ENCODE measurements at regions not wholly inside any gene's neighbourhood (a gene's known extent, or its start where the extent isn't known, plus 50 kb on each side); places are given as distances from the start of the nearest gene placed in this dataset.

GRCh38 chr2:72006188-72006736 is 141.4 kb downstream of the CYP26B1 start:
- no peaks in the 10 kb centered on the region for H3K27me3 ChIP-seq (replicated peaks; ENCODE audit: insufficient read depth)
- in situ Hi-C loops (cut with MboI): no loop called here
- no peaks in the 10 kb centered on the region for H3K36me3 ChIP-seq (ENCODE audit: low read depth)
- TF ChIP-seq EZH2phosphoT487 (IDR thresholded peaks at IDR 0.05; ENCODE audit: insufficient read depth, low read depth) (no peak), EZH2 (IDR thresholded peaks at IDR 0.05; ENCODE audit: insufficient read depth, poor library complexity, severe bottlenecking) (no peak)
- no peak overlapping the region for H2AFZ ChIP-seq
- H3K4me3 ChIP-seq: no peak overlapping the region
- H3K4me2 ChIP-seq (ENCODE audit: unreplicated experiment): no peak overlapping the region
- H4K20me1 ChIP-seq (ENCODE audit: insufficient read depth): no peaks in the 10 kb centered on the region
- H3K27ac ChIP-seq: no peak overlapping the region
- WGBS, 2 experiments (ENCODE audit: low coverage in 1 of 2, low lambda C conversion rate in 2 of 2, missing lambda C conversion rate in 2 of 2): 81 to 86% methylated on average over 8 of the region's 8 CpGs
- no peaks in the 10 kb centered on the region for H3K79me2 ChIP-seq (ENCODE audit: insufficient read depth)
- no peak for DNase-seq
- no peaks in the 10 kb centered on the region for H3K9me3 ChIP-seq (ENCODE audit: low read depth)
- no peaks in the 10 kb centered on the region for H3K9me2 ChIP-seq (ENCODE audit: insufficient read depth)
- no peaks in the 10 kb centered on the region for H3K4me1 ChIP-seq (ENCODE audit: insufficient read depth)
- no peak overlapping the region for H3K9ac ChIP-seq
- H3F3A ChIP-seq (ENCODE audit: insufficient read depth): no peaks in the 10 kb centered on the region

GRCh38 chr2:72004976-72005375 is 142.7 kb downstream of the CYP26B1 start:
- DNase-seq: no peak
- in situ Hi-C loops (cut with MboI): no loop called here
- Histone ChIP-seq H3K27me3 (replicated peaks; ENCODE audit: insufficient read depth) (no peaks in the 10 kb centered on the region), H3K27ac (no peak overlapping the region), H3K4me3 (no peak overlapping the region), H2AFZ (no peak overlapping the region), H3K4me2 (ENCODE audit: unreplicated experiment) (no peak overlapping the region), H3K4me1 (ENCODE audit: insufficient read depth) (no peaks in the 10 kb centered on the region), H4K20me1 (ENCODE audit: insufficient read depth) (no peaks in the 10 kb centered on the region), H3F3A (ENCODE audit: insufficient read depth) (no peaks in the 10 kb centered on the region), H3K9ac (no peak overlapping the region), H3K36me3 (ENCODE audit: low read depth) (no peaks in the 10 kb centered on the region), H3K79me2 (ENCODE audit: insufficient read depth) (no peaks in the 10 kb centered on the region), H3K9me2 (ENCODE audit: insufficient read depth) (no peaks in the 10 kb centered on the region), H3K9me3 (ENCODE audit: low read depth) (no peaks in the 10 kb centered on the region)
- TF ChIP-seq EZH2phosphoT487 (IDR thresholded peaks at IDR 0.05; ENCODE audit: insufficient read depth, low read depth) (no peak), EZH2 (IDR thresholded peaks at IDR 0.05; ENCODE audit: insufficient read depth, poor library complexity, severe bottlenecking) (no peak)
- WGBS, 2 experiments (ENCODE audit: low coverage in 1 of 2, low lambda C conversion rate in 2 of 2, missing lambda C conversion rate in 2 of 2): 88 to 91% methylated on average over 6 of the region's 6 CpGs

GRCh38 chr2:72004201-72004915 is 143.3 kb downstream of the CYP26B1 start:
- Histone ChIP-seq H3K27ac (no peak overlapping the region), H3K36me3 (ENCODE audit: low read depth) (no peaks in the 10 kb centered on the region), H3K9me3 (ENCODE audit: low read depth) (no peaks in the 10 kb centered on the region), H3K4me3 (no peak overlapping the region), H3K79me2 (ENCODE audit: insufficient read depth) (no peaks in the 10 kb centered on the region), H2AFZ (no peak overlapping the region), H3K9me2 (ENCODE audit: insufficient read depth) (no peaks in the 10 kb centered on the region), H3F3A (ENCODE audit: insufficient read depth) (no peaks in the 10 kb centered on the region), H3K4me1 (ENCODE audit: insufficient read depth) (no peaks in the 10 kb centered on the region), H3K27me3 (replicated peaks; ENCODE audit: insufficient read depth) (no peaks in the 10 kb centered on the region), H3K4me2 (ENCODE audit: unreplicated experiment) (no peak overlapping the region), H4K20me1 (ENCODE audit: insufficient read depth) (no peaks in the 10 kb centered on the region), H3K9ac (no peak overlapping the region)
- TF ChIP-seq EZH2phosphoT487 (IDR thresholded peaks at IDR 0.05; ENCODE audit: insufficient read depth, low read depth) (no peak), EZH2 (IDR thresholded peaks at IDR 0.05; ENCODE audit: insufficient read depth, poor library complexity, severe bottlenecking) (no peak)
- 86 to 89% methylated on average over 7 of the region's 7 CpGs for WGBS, 2 experiments (ENCODE audit: low coverage in 1 of 2, low lambda C conversion rate in 2 of 2, missing lambda C conversion rate in 2 of 2)
- in situ Hi-C loops (cut with MboI): no loop called here
- no peak for DNase-seq

GRCh38 chr2:72003796-72004195 is 143.9 kb downstream of the CYP26B1 start:
- no peak overlapping the region for H3K27ac ChIP-seq
- no peak overlapping the region for H3K4me3 ChIP-seq
- no peaks in the 10 kb centered on the region for H3K27me3 ChIP-seq (replicated peaks; ENCODE audit: insufficient read depth)
- H3K9ac ChIP-seq: no peak overlapping the region
- H3K79me2 ChIP-seq (ENCODE audit: insufficient read depth): no peaks in the 10 kb centered on the region
- H3F3A ChIP-seq (ENCODE audit: insufficient read depth): no peaks in the 10 kb centered on the region
- H4K20me1 ChIP-seq (ENCODE audit: insufficient read depth): no peaks in the 10 kb centered on the region
- H3K9me2 ChIP-seq (ENCODE audit: insufficient read depth): no peaks in the 10 kb centered on the region
- no peaks in the 10 kb centered on the region for H3K9me3 ChIP-seq (ENCODE audit: low read depth)
- no peak for TF ChIP-seq EZH2 (IDR thresholded peaks at IDR 0.05; ENCODE audit: insufficient read depth, poor library complexity, severe bottlenecking)
- no peak for TF ChIP-seq EZH2phosphoT487 (IDR thresholded peaks at IDR 0.05; ENCODE audit: insufficient read depth, low read depth)
- no peaks in the 10 kb centered on the region for H3K4me1 ChIP-seq (ENCODE audit: insufficient read depth)
- 89 to 90% methylated on average over 3 of the region's 3 CpGs for WGBS, 2 experiments (ENCODE audit: low coverage in 1 of 2, low lambda C conversion rate in 2 of 2, missing lambda C conversion rate in 2 of 2)
- DNase-seq: no peak
- in situ Hi-C loops (cut with MboI): no loop called here
- H3K36me3 ChIP-seq (ENCODE audit: low read depth): no peaks in the 10 kb centered on the region
- H3K4me2 ChIP-seq (ENCODE audit: unreplicated experiment): no peak overlapping the region
- no peak overlapping the region for H2AFZ ChIP-seq

All from GM23248 (cell line).